ENCODE measurements at regions not wholly inside any gene's neighbourhood (a gene's known extent, or its start where the extent isn't known, plus 50 kb on each side); places are given as distances from the start of the nearest gene placed in this dataset.

GRCh38 chr5:165296401-165297130 lies 1791.1 kb downstream of the MAT2B start:
- Histone ChIP-seq H3K27ac (ENCODE audit: low read depth, low read length) (no peak overlapping the region), H3K4me3 (ENCODE audit: low read length) (no peak overlapping the region), H3K27me3 (ENCODE audit: control insufficient read depth, insufficient read depth, low read length) (no peaks in the 10 kb centered on the region), H3K36me3 (ENCODE audit: control insufficient read depth, insufficient read depth, low read length) (no peaks in the 10 kb centered on the region), H3K9ac (ENCODE audit: low read length) (no peak overlapping the region), H3K4me1 (ENCODE audit: control insufficient read depth, insufficient read depth, low read length) (no peaks in the 10 kb centered on the region)

GRCh38 chr5:165304193-165304827 lies 1798.9 kb downstream of the MAT2B start:
- Histone ChIP-seq H3K4me3 (ENCODE audit: low read length) (no peak overlapping the region), H3K4me1 (ENCODE audit: control insufficient read depth, insufficient read depth, low read length) (no peaks in the 10 kb centered on the region), H3K9ac (ENCODE audit: low read length) (no peak overlapping the region), H3K27ac (ENCODE audit: low read depth, low read length) (no peak overlapping the region), H3K27me3 (ENCODE audit: control insufficient read depth, insufficient read depth, low read length) (no peaks in the 10 kb centered on the region), H3K36me3 (ENCODE audit: control insufficient read depth, insufficient read depth, low read length) (no peaks in the 10 kb centered on the region)

GRCh38 chr5:165305596-165305995 lies 1800.2 kb downstream of the MAT2B start:
- no peaks in the 10 kb centered on the region for H3K4me1 ChIP-seq (ENCODE audit: control insufficient read depth, insufficient read depth, low read length)
- no peaks in the 10 kb centered on the region for H3K36me3 ChIP-seq (ENCODE audit: control insufficient read depth, insufficient read depth, low read length)
- H3K4me3 ChIP-seq (ENCODE audit: low read length) = no peak overlapping the region
- H3K9ac ChIP-seq (ENCODE audit: low read length) = no peak overlapping the region
- no peaks in the 10 kb centered on the region for H3K27me3 ChIP-seq (ENCODE audit: control insufficient read depth, insufficient read depth, low read length)
- no peak overlapping the region for H3K27ac ChIP-seq (ENCODE audit: low read depth, low read length)

DNA sequence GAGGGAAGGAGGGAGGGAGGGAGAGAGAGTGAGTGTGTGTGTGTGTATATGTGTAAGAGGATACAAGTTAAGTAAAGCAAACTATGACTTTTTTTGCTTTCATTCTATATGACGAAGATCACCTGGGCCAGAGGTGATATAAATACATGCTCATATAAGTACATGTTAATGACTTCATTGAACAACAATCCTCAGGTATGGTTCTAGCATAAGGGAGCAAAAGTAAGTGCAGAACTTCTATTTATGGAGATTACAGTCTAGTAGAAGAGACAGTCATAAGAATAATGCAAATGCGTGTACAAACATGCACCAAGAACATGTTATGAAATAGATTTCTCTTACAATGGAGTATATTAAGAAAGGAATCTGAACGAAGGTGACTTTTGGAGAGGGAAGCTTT lies 1804.0 kb downstream of the MAT2B start:
- H3K27ac ChIP-seq (ENCODE audit: low read depth, low read length) = no peak overlapping the region
- no peaks in the 10 kb centered on the region for H3K36me3 ChIP-seq (ENCODE audit: control insufficient read depth, insufficient read depth, low read length)
- no peak overlapping the region for H3K9ac ChIP-seq (ENCODE audit: low read length)
- no peaks in the 10 kb centered on the region for H3K4me1 ChIP-seq (ENCODE audit: control insufficient read depth, insufficient read depth, low read length)
- no peaks in the 10 kb centered on the region for H3K27me3 ChIP-seq (ENCODE audit: control insufficient read depth, insufficient read depth, low read length)
- no peak overlapping the region for H3K4me3 ChIP-seq (ENCODE audit: low read length)

DNA sequence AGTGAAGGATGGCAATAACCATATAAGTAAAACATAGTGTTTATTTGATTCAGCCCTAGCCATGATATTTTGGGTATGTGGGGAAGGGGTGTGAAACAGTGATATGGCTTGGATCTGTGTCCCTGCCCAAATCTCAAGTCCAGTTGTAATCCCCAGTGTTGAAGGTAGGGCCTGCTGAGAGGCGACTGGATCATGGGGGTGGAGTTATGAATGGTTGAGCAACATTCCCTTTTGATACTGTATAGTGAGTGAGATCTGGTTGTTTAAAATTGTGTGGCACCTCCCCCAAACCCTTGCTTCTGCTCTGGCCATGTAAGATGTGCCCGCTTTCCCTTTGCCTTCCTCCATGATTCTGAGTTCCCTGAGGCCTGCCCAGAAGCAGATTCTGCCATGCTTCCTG lies 1804.6 kb downstream of the MAT2B start:
- H3K9ac ChIP-seq (ENCODE audit: low read length) = no peak overlapping the region
- no peak overlapping the region for H3K27ac ChIP-seq (ENCODE audit: low read depth, low read length)
- H3K4me3 ChIP-seq (ENCODE audit: low read length) = no peak overlapping the region
- H3K36me3 ChIP-seq (ENCODE audit: control insufficient read depth, insufficient read depth, low read length) = no peaks in the 10 kb centered on the region
- no peaks in the 10 kb centered on the region for H3K27me3 ChIP-seq (ENCODE audit: control insufficient read depth, insufficient read depth, low read length)
- no peaks in the 10 kb centered on the region for H3K4me1 ChIP-seq (ENCODE audit: control insufficient read depth, insufficient read depth, low read length)

GRCh38 chr5:165321912-165322311 lies 1816.5 kb downstream of the MAT2B start:
- Histone ChIP-seq H3K4me1 (ENCODE audit: control insufficient read depth, insufficient read depth, low read length) (no peaks in the 10 kb centered on the region), H3K27me3 (ENCODE audit: control insufficient read depth, insufficient read depth, low read length) (no peaks in the 10 kb centered on the region), H3K27ac (ENCODE audit: low read depth, low read length) (no peak overlapping the region), H3K4me3 (ENCODE audit: low read length) (no peak overlapping the region), H3K36me3 (ENCODE audit: control insufficient read depth, insufficient read depth, low read length) (no peaks in the 10 kb centered on the region), H3K9ac (ENCODE audit: low read length) (no peak overlapping the region)

- H3K36me3 ChIP-seq (ENCODE audit: control insufficient read depth, insufficient read depth, low read length) = no peaks in the 10 kb centered on the region
- H3K27me3 ChIP-seq (ENCODE audit: control insufficient read depth, insufficient read depth, low read length) = no peaks in the 10 kb centered on the region
- H3K9ac ChIP-seq (ENCODE audit: low read length) = no peak overlapping the region
- no peaks in the 10 kb centered on the region for H3K4me1 ChIP-seq (ENCODE audit: control insufficient read depth, insufficient read depth, low read length)
- H3K27ac ChIP-seq (ENCODE audit: low read depth, low read length) = no peak overlapping the region
- H3K4me3 ChIP-seq (ENCODE audit: low read length) = no peak overlapping the region
These were observed 1819.8 kb downstream of the MAT2B start for GRCh38 chr5:165325221-165325620.

DNA sequence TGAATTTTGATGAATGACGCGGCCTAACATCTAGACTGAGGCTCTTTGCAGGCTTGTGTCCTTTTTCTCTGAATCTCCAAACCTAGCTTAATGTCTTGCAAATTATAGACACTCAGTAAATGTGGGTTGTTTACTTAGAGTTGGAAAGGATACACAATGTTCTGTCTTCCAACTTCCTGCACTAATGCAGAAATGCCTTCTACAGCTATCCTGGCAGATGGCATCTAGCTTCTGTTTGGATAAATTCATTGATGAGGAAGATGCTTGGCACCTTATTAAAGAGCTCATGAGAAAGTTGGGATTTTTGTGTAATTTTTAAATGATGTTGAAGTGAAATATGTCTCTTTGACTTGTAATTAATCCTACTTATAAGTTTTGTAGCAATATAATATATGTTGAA lies 1822.2 kb downstream of the MAT2B start:
- Histone ChIP-seq H3K4me3 (ENCODE audit: low read length) (no peak overlapping the region), H3K4me1 (ENCODE audit: control insufficient read depth, insufficient read depth, low read length) (no peaks in the 10 kb centered on the region), H3K9ac (ENCODE audit: low read length) (no peak overlapping the region), H3K36me3 (ENCODE audit: control insufficient read depth, insufficient read depth, low read length) (no peaks in the 10 kb centered on the region), H3K27ac (ENCODE audit: low read depth, low read length) (no peak overlapping the region), H3K27me3 (ENCODE audit: control insufficient read depth, insufficient read depth, low read length) (no peaks in the 10 kb centered on the region)

DNA sequence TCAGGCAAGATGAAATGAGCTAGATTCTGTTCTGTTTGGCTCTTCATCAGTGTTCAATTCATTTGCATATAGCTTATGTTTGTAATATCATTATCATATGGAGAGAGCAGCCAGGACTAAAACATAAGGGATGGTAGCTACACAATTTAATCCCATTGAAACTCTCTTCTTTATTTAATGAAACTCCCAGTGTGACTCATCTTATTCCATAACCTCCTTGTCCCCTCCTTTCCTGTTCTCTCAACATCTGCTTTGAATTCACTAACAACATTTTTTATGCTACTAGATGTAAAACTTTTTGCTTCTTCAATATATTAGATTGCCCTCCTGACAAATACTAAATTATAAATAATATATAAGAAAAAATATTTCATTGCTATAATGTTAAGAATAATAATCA lies 1823.4 kb downstream of the MAT2B start:
- Histone ChIP-seq H3K4me1 (ENCODE audit: control insufficient read depth, insufficient read depth, low read length) (no peaks in the 10 kb centered on the region), H3K36me3 (ENCODE audit: control insufficient read depth, insufficient read depth, low read length) (no peaks in the 10 kb centered on the region), H3K27me3 (ENCODE audit: control insufficient read depth, insufficient read depth, low read length) (no peaks in the 10 kb centered on the region), H3K4me3 (ENCODE audit: low read length) (no peak overlapping the region), H3K9ac (ENCODE audit: low read length) (no peak overlapping the region), H3K27ac (ENCODE audit: low read depth, low read length) (no peak overlapping the region)

- no peaks in the 10 kb centered on the region for H3K4me1 ChIP-seq (ENCODE audit: control insufficient read depth, insufficient read depth, low read length)
- no peak overlapping the region for H3K9ac ChIP-seq (ENCODE audit: low read length)
- H3K27me3 ChIP-seq (ENCODE audit: control insufficient read depth, insufficient read depth, low read length) = no peaks in the 10 kb centered on the region
- no peak overlapping the region for H3K27ac ChIP-seq (ENCODE audit: low read depth, low read length)
- H3K36me3 ChIP-seq (ENCODE audit: control insufficient read depth, insufficient read depth, low read length) = no peaks in the 10 kb centered on the region
- no peak overlapping the region for H3K4me3 ChIP-seq (ENCODE audit: low read length)
These were observed 1828.2 kb downstream of the MAT2B start for GRCh38 chr5:165333623-165334022.

GRCh38 chr5:165334201-165334600 lies 1828.8 kb downstream of the MAT2B start:
- no peak overlapping the region for H3K4me3 ChIP-seq (ENCODE audit: low read length)
- no peak overlapping the region for H3K9ac ChIP-seq (ENCODE audit: low read length)
- no peaks in the 10 kb centered on the region for H3K27me3 ChIP-seq (ENCODE audit: control insufficient read depth, insufficient read depth, low read length)
- no peaks in the 10 kb centered on the region for H3K36me3 ChIP-seq (ENCODE audit: control insufficient read depth, insufficient read depth, low read length)
- H3K27ac ChIP-seq (ENCODE audit: low read depth, low read length) = no peak overlapping the region
- no peaks in the 10 kb centered on the region for H3K4me1 ChIP-seq (ENCODE audit: control insufficient read depth, insufficient read depth, low read length)

DNA sequence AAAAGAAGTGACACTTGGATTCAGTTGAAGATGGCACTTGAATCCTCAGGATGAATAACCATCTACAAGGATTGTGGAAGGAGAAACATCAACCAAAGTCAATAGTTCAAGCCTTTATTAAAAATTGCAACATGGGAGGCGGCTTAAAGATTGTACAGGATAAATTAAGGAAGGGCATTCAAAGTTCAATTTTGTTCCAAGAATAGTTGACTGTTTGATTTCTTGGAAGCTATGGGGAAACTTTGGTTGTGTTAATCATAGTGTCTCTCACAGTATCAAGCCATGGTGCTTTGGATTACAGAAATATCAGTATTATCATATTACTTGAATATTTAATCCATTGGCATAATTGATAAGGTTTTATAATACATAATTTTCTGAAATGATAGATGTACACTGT lies 1844.3 kb downstream of the MAT2B start:
- H3K27me3 ChIP-seq (ENCODE audit: control insufficient read depth, insufficient read depth, low read length) = no peaks in the 10 kb centered on the region
- no peaks in the 10 kb centered on the region for H3K4me1 ChIP-seq (ENCODE audit: control insufficient read depth, insufficient read depth, low read length)
- no peak overlapping the region for H3K9ac ChIP-seq (ENCODE audit: low read length)
- no peak overlapping the region for H3K27ac ChIP-seq (ENCODE audit: low read depth, low read length)
- no peaks in the 10 kb centered on the region for H3K36me3 ChIP-seq (ENCODE audit: control insufficient read depth, insufficient read depth, low read length)
- H3K4me3 ChIP-seq (ENCODE audit: low read length) = no peak overlapping the region

DNA sequence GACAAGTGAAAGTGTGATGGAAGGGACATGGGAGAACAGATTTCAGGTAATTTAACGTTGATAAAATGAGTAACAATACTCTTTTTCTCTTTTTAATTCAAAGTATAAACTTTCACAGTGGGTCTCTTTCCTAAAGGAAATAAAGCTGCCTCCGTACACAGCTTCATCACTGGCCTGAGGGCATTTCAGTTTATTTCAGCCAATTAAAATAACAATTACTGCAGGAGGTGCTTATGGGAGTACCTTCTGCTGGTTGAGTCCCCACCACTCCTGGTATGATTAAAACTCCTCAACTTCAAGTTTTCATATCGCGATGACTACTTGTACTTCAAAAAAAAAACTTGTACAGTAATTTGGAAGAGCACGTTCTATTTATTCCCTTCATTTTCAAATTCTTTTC lies 1845.9 kb downstream of the MAT2B start:
- Histone ChIP-seq H3K4me1 (ENCODE audit: control insufficient read depth, insufficient read depth, low read length) (no peaks in the 10 kb centered on the region), H3K27me3 (ENCODE audit: control insufficient read depth, insufficient read depth, low read length) (no peaks in the 10 kb centered on the region), H3K27ac (ENCODE audit: low read depth, low read length) (no peak overlapping the region), H3K9ac (ENCODE audit: low read length) (no peak overlapping the region), H3K36me3 (ENCODE audit: control insufficient read depth, insufficient read depth, low read length) (no peaks in the 10 kb centered on the region), H3K4me3 (ENCODE audit: low read length) (no peak overlapping the region)

Data from rectal smooth muscle tissue (tissue), 1 donor.